ENCODE measurements at regions not wholly inside any gene's neighbourhood (a gene's known extent, or its start where the extent isn't known, plus 50 kb on each side); places are given as distances from the start of the nearest gene placed in this dataset.

- H3K4me2 ChIP-seq: no peak overlapping the region
- H3K9me3 ChIP-seq (ENCODE audit: low read depth): no peaks in the 10 kb centered on the region
- DNase-seq (ENCODE audit: low spot score): no peak
- no peaks in the 10 kb centered on the region for H3K36me3 Mint-ChIP-seq
- H4K20me1 ChIP-seq (ENCODE audit: low read depth): no peaks in the 10 kb centered on the region
- H3K4me3 Mint-ChIP-seq: no peak overlapping the region
- H3K27ac Mint-ChIP-seq: no peak overlapping the region
- no peaks in the 10 kb centered on the region for H3K27me3 ChIP-seq
- no peaks in the 10 kb centered on the region for H3K79me2 ChIP-seq (ENCODE audit: low read depth)
- no peaks in the 10 kb centered on the region for H3F3A ChIP-seq (ENCODE audit: low read depth)
- peaks cover 4% of the 10 kb centered on the region for H3K27me3 Mint-ChIP-seq (ENCODE audit: insufficient read depth, low read depth)
- H3K9ac ChIP-seq: no peak overlapping the region
- H3K4me1 ChIP-seq: no peaks in the 10 kb centered on the region
- no peak overlapping the region for H3K4me3 ChIP-seq
- no peaks in the 10 kb centered on the region for H3K4me1 Mint-ChIP-seq
- no peak overlapping the region for H2AFZ ChIP-seq (replicated peaks)
- no peak overlapping the region for H3K27ac ChIP-seq
- TF ChIP-seq CTCF (IDR thresholded peaks at IDR 0.05) (no peak), EZH2 (IDR thresholded peaks at IDR 0.05) (no peak), EZH2phosphoT487 (IDR thresholded peaks at IDR 0.05) (no peak)
- H3K9me3 Mint-ChIP-seq: no peaks in the 10 kb centered on the region
- H3K36me3 ChIP-seq: no peaks in the 10 kb centered on the region
Measured at GRCh38 chr7:46169384-46169755, 248.3 kb upstream of the IGFBP3 start.

- H4K20me1 ChIP-seq (ENCODE audit: low read depth): no peaks in the 10 kb centered on the region
- H3K27me3 ChIP-seq: no peaks in the 10 kb centered on the region
- no peaks in the 10 kb centered on the region for H3K36me3 Mint-ChIP-seq
- H3K4me3 ChIP-seq: no peak overlapping the region
- no peaks in the 10 kb centered on the region for H3K4me1 Mint-ChIP-seq
- H3K79me2 ChIP-seq (ENCODE audit: low read depth): no peaks in the 10 kb centered on the region
- H3K36me3 ChIP-seq: no peaks in the 10 kb centered on the region
- H3F3A ChIP-seq (ENCODE audit: low read depth): no peaks in the 10 kb centered on the region
- TF ChIP-seq EZH2phosphoT487 (IDR thresholded peaks at IDR 0.05) (no peak), EZH2 (IDR thresholded peaks at IDR 0.05) (no peak), CTCF (IDR thresholded peaks at IDR 0.05) (no peak)
- no peaks in the 10 kb centered on the region for H3K9me3 Mint-ChIP-seq
- DNase-seq (ENCODE audit: low spot score): no peak
- no peak overlapping the region for H3K9ac ChIP-seq
- H3K4me2 ChIP-seq: no peak overlapping the region
- H3K4me1 ChIP-seq: no peaks in the 10 kb centered on the region
- no peak overlapping the region for H3K4me3 Mint-ChIP-seq
- H3K9me3 ChIP-seq (ENCODE audit: low read depth): no peaks in the 10 kb centered on the region
- H2AFZ ChIP-seq (replicated peaks): no peak overlapping the region
- H3K27ac Mint-ChIP-seq: no peak overlapping the region
- H3K27ac ChIP-seq: no peak overlapping the region
- peaks cover 4% of the 10 kb centered on the region for H3K27me3 Mint-ChIP-seq (ENCODE audit: insufficient read depth, low read depth)
Measured at GRCh38 chr7:46168671-46169383, 247.8 kb upstream of the IGFBP3 start.

- Mint-ChIP-seq H3K27me3 (ENCODE audit: insufficient read depth, low read depth) (peaks cover 4% of the 10 kb centered on the region), H3K36me3 (no peaks in the 10 kb centered on the region), H3K27ac (no peak overlapping the region), H3K4me3 (no peak overlapping the region), H3K9me3 (no peaks in the 10 kb centered on the region), H3K4me1 (no peaks in the 10 kb centered on the region)
- Histone ChIP-seq H3K79me2 (ENCODE audit: low read depth) (no peaks in the 10 kb centered on the region), H3K36me3 (no peaks in the 10 kb centered on the region), H3K27me3 (no peaks in the 10 kb centered on the region), H3K4me1 (no peaks in the 10 kb centered on the region), H4K20me1 (ENCODE audit: low read depth) (no peaks in the 10 kb centered on the region), H3K9ac (no peak overlapping the region), H3K27ac (no peak overlapping the region), H3K9me3 (ENCODE audit: low read depth) (no peaks in the 10 kb centered on the region), H3K4me3 (no peak overlapping the region), H3K4me2 (no peak overlapping the region), H2AFZ (replicated peaks) (no peak overlapping the region), H3F3A (ENCODE audit: low read depth) (no peaks in the 10 kb centered on the region)
- DNase-seq (ENCODE audit: low spot score): no peak
- TF ChIP-seq EZH2 (IDR thresholded peaks at IDR 0.05) (no peak), EZH2phosphoT487 (IDR thresholded peaks at IDR 0.05) (no peak), CTCF (IDR thresholded peaks at IDR 0.05) (no peak)
Measured at GRCh38 chr7:46168231-46168630, 247.2 kb upstream of the IGFBP3 start.
